Astrocyte of the spinal cord (primary cell): ENCODE measurements at regions not wholly inside any gene's neighbourhood (a gene's known extent, or its start where the extent isn't known, plus 50 kb on each side); places are given as distances from the start of the nearest gene placed in this dataset.

Source experiments
- DNase-seq: peaks from one replicate; pipeline ENCODE4 v3.0.0; 2011; ENCODE audit warnings: low read depth, low spot score
- H3K4me3 ChIP-seq: 2 replicates; pipeline ENCODE4 v1.5.1; 2011; ENCODE audit warnings: low read depth, mild to moderate bottlenecking, low read length, moderate library complexity
- CTCF ChIP-seq: IDR thresholded peaks from 2 replicates; pipeline ENCODE4 v1.5.1; 2012; ENCODE audit warnings: low read depth, mild to moderate bottlenecking, low read length, inconsistent platforms
- in situ Hi-C: cut with HindIII; loops from 2 replicates; pipeline ENCODE4 v1.10.0; 2017; ENCODE audit warnings: low sequenced_read_pairs

GRCh38 chr1:5628416-5628815 lies 363.8 kb downstream of the NPHP4 start:
- no peak overlapping the region for H3K4me3 ChIP-seq
- no peak for DNase-seq
- in situ Hi-C loops = no loop called here
- no peak for TF ChIP-seq CTCF

GRCh38 chr1:5623399-5623798 lies 368.8 kb downstream of the NPHP4 start:
- no peak overlapping the region for H3K4me3 ChIP-seq
- in situ Hi-C loops = no loop called here
- no peak for DNase-seq
- TF ChIP-seq CTCF = no peak

- no peak for DNase-seq
- no peak for TF ChIP-seq CTCF
- no peak overlapping the region for H3K4me3 ChIP-seq
- in situ Hi-C loops = no loop called here
These were observed 369.8 kb downstream of the NPHP4 start for GRCh38 chr1:5622412-5622811.

- no peak for TF ChIP-seq CTCF
- no peak overlapping the region for H3K4me3 ChIP-seq
- in situ Hi-C loops = no loop called here
- DNase-seq = no peak
These were observed 370.5 kb downstream of the NPHP4 start for GRCh38 chr1:5621692-5622091.

GRCh38 chr1:5620997-5621396 lies 371.2 kb downstream of the NPHP4 start:
- no peak for TF ChIP-seq CTCF
- in situ Hi-C loops = no loop called here
- no peak for DNase-seq
- H3K4me3 ChIP-seq = no peak overlapping the region

- in situ Hi-C loops = no loop called here
- TF ChIP-seq CTCF = no peak
- DNase-seq = no peak
- H3K4me3 ChIP-seq = no peak overlapping the region
These were observed 371.8 kb downstream of the NPHP4 start for GRCh38 chr1:5620418-5620817.

- no peak for DNase-seq
- TF ChIP-seq CTCF = no peak
- H3K4me3 ChIP-seq = no peak overlapping the region
- in situ Hi-C loops = no loop called here
These were observed 372.8 kb downstream of the NPHP4 start for GRCh38 chr1:5619469-5619868.
